PC-9 (cell line): ENCODE measurements at regions not wholly inside any gene's neighbourhood (a gene's known extent, or its start where the extent isn't known, plus 50 kb on each side); places are given as distances from the start of the nearest gene placed in this dataset.

Experiments used
- EZH2 ChIP-seq: fragments of 200-600 bp; sonication (generic); IDR thresholded peaks from 2 replicates; pipeline ENCODE4 v1.8.0; 2017; ENCODE audit warnings: antibody characterized with exemption, low read depth
- TF ChIP-seq, protein P1 (sequence below): fragments of 200-600 bp; sonication (generic); conservative IDR thresholded peaks from 2 replicates; pipeline ENCODE4 v1.6.1; 2017; ENCODE audit warnings: mixed run types, antibody characterized with exemption, mild to moderate bottlenecking, moderate library complexity

DNA sequence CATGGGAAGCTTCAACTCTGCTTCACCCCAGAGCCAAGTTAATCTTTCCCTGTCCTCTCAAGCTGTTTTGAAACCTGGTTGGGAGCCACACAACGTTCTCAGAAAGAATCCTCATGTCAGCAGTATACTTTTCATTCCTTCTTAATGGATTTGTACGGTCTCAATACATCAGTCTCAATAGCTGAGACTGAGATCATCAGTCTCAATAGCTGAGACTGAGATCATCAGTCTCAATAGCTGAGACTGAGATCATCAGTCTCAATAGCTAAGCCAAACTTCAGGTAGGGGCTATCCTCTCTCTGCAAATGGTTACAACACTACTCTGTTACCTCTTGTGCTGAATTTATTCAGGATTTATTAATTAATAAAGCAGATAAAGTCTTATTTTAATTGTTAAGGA is 1317.4 kb upstream of the CDH9 start:
- TF ChIP-seq, protein P1, sequence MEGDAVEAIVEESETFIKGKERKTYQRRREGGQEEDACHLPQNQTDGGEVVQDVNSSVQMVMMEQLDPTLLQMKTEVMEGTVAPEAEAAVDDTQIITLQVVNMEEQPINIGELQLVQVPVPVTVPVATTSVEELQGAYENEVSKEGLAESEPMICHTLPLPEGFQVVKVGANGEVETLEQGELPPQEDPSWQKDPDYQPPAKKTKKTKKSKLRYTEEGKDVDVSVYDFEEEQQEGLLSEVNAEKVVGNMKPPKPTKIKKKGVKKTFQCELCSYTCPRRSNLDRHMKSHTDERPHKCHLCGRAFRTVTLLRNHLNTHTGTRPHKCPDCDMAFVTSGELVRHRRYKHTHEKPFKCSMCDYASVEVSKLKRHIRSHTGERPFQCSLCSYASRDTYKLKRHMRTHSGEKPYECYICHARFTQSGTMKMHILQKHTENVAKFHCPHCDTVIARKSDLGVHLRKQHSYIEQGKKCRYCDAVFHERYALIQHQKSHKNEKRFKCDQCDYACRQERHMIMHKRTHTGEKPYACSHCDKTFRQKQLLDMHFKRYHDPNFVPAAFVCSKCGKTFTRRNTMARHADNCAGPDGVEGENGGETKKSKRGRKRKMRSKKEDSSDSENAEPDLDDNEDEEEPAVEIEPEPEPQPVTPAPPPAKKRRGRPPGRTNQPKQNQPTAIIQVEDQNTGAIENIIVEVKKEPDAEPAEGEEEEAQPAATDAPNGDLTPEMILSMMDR: no peak
- TF ChIP-seq EZH2: no peak
